OCI-LY3 (cell line): ENCODE measurements at regions not wholly inside any gene's neighbourhood (a gene's known extent, or its start where the extent isn't known, plus 50 kb on each side); places are given as distances from the start of the nearest gene placed in this dataset.

ENCODE experiments used
- H2AFZ ChIP-seq: fragments of 200-600, 300-600 bp; shearing (Covaris generic); 2 replicates; pipeline ENCODE4 v1.6.0; 2014; ENCODE audit warnings: antibody characterized with exemption, low read depth, low read length
- H3K27ac ChIP-seq: fragments of 200-600, 300-600 bp; sonication (generic); 2 replicates; pipeline ENCODE4 v1.5.1; 2014; ENCODE audit warnings: mild to moderate bottlenecking, low read length, moderate library complexity, mixed read lengths
- H3K27me3 ChIP-seq: fragments of 200-600, 300-600 bp; sonication (generic); 2 replicates; pipeline ENCODE4 v1.6.1; 2014; ENCODE audit warnings: low read depth, low read length, mixed read lengths
- H3K36me3 ChIP-seq: fragments of 200-600, 300-600 bp; sonication (generic); replicated peaks from 2 replicates; pipeline ENCODE3; 2014; ENCODE audit warnings: low read depth, low read length, mixed read lengths
- H3K4me1 ChIP-seq: fragments of 300-600, 200-600 bp; sonication (generic); 2 replicates; pipeline ENCODE4 v1.6.1; 2014; ENCODE audit warnings: low read length, mixed read lengths
- H3K4me2 ChIP-seq: fragments of 200-600, 300-600 bp; sonication (generic); 2 replicates; pipeline ENCODE4 v1.6.1; 2014; ENCODE audit warnings: low read length, mixed read lengths
- H3K4me3 ChIP-seq: fragments of 300-600, 200-600 bp; sonication (generic); 2 replicates; pipeline ENCODE4 v1.5.1; 2014; ENCODE audit warnings: antibody characterized with exemption, mild to moderate bottlenecking, low read length, moderate library complexity
- H3K79me2 ChIP-seq: fragments of 300-600, 200-600 bp; shearing (Covaris generic); 2 replicates; pipeline ENCODE4 v1.6.1; 2014; ENCODE audit warnings: mild to moderate bottlenecking, low read length, mixed read lengths
- H3K9ac ChIP-seq: fragments of 300-600, 200-600 bp; shearing (Covaris generic); 2 replicates; pipeline ENCODE4 v1.6.0; 2014; ENCODE audit warnings: mild to moderate bottlenecking, low read length, moderate library complexity
- H3K9me3 ChIP-seq: fragments of 200-600, 300-600 bp; shearing (Covaris generic); 2 replicates; pipeline ENCODE4 v1.6.1; 2014; ENCODE audit warnings: low read length, mixed read lengths; ENCODE audit not compliant: insufficient read depth
- H4K20me1 ChIP-seq: fragments of 200-600, 300-600 bp; sonication (generic); 2 replicates; pipeline ENCODE4 v1.6.1; 2016; ENCODE audit warnings: low read length, mixed read lengths; ENCODE audit not compliant: insufficient read depth
- CTCF ChIP-seq: fragments of 200-600, 300-600 bp; sonication (generic); IDR thresholded peaks from 2 replicates; pipeline ENCODE4 v1.5.1; 2014; ENCODE audit warnings: antibody characterized with exemption, low read length, low read depth
- EZH2phosphoT487 ChIP-seq: fragments of 200-600 bp; shearing (Covaris generic); IDR thresholded peaks from 2 replicates; pipeline ENCODE4 v1.6.1; 2018; ENCODE audit warnings: antibody characterized with exemption, mixed run types, low read depth

GRCh38 chr10:112024079-112024478 is 159.5 kb downstream of the GPAM start:
- no peak overlapping the region for H2AFZ ChIP-seq
- no peaks in the 10 kb centered on the region for H3K27me3 ChIP-seq
- no peak overlapping the region for H3K9ac ChIP-seq
- H3K27ac ChIP-seq: no peak overlapping the region
- no peak overlapping the region for H3K4me2 ChIP-seq
- TF ChIP-seq CTCF: no peak
- no peak for TF ChIP-seq EZH2phosphoT487
- no peak overlapping the region for H3K4me3 ChIP-seq
- no peaks in the 10 kb centered on the region for H4K20me1 ChIP-seq
- no peaks in the 10 kb centered on the region for H3K9me3 ChIP-seq
- H3K4me1 ChIP-seq: no peaks in the 10 kb centered on the region
- H3K79me2 ChIP-seq: no peaks in the 10 kb centered on the region
- no peaks in the 10 kb centered on the region for H3K36me3 ChIP-seq

- H4K20me1 ChIP-seq: no peaks in the 10 kb centered on the region
- no peak overlapping the region for H3K4me2 ChIP-seq
- no peak overlapping the region for H3K27ac ChIP-seq
- H3K9ac ChIP-seq: no peak overlapping the region
- H2AFZ ChIP-seq: no peak overlapping the region
- no peaks in the 10 kb centered on the region for H3K27me3 ChIP-seq
- no peaks in the 10 kb centered on the region for H3K9me3 ChIP-seq
- no peaks in the 10 kb centered on the region for H3K36me3 ChIP-seq
- no peaks in the 10 kb centered on the region for H3K4me1 ChIP-seq
- no peaks in the 10 kb centered on the region for H3K79me2 ChIP-seq
- H3K4me3 ChIP-seq: no peak overlapping the region
- no peak for TF ChIP-seq CTCF
- no peak for TF ChIP-seq EZH2phosphoT487
Measured at GRCh38 chr10:112025228-112025627, 158.3 kb downstream of the GPAM start.

- H3K4me3 ChIP-seq: no peak overlapping the region
- no peaks in the 10 kb centered on the region for H3K9me3 ChIP-seq
- TF ChIP-seq CTCF: 0 out of 2 replicates have a peak, but pooled peaks have one; percentile 6
- TF ChIP-seq EZH2phosphoT487: no peak
- no peaks in the 10 kb centered on the region for H3K79me2 ChIP-seq
- H3K9ac ChIP-seq: no peak overlapping the region
- no peaks in the 10 kb centered on the region for H3K4me1 ChIP-seq
- H3K27me3 ChIP-seq: no peaks in the 10 kb centered on the region
- no peak overlapping the region for H2AFZ ChIP-seq
- no peak overlapping the region for H3K27ac ChIP-seq
- no peak overlapping the region for H3K4me2 ChIP-seq
- H3K36me3 ChIP-seq: no peaks in the 10 kb centered on the region
- H4K20me1 ChIP-seq: no peaks in the 10 kb centered on the region
Measured at GRCh38 chr10:112026438-112026837, 157.1 kb downstream of the GPAM start.

GRCh38 chr10:112027731-112028280 is 155.8 kb downstream of the GPAM start:
- Histone ChIP-seq H3K4me1 (no peaks in the 10 kb centered on the region), H3K9ac (no peak overlapping the region)
- no peak for TF ChIP-seq EZH2phosphoT487

GRCh38 chr10:112030431-112030830 is 153.1 kb downstream of the GPAM start:
- Histone ChIP-seq H3K36me3 (no peaks in the 10 kb centered on the region), H4K20me1 (no peaks in the 10 kb centered on the region), H2AFZ (no peak overlapping the region), H3K9me3 (no peaks in the 10 kb centered on the region), H3K4me1 (no peaks in the 10 kb centered on the region), H3K79me2 (no peaks in the 10 kb centered on the region), H3K4me3 (no peak overlapping the region), H3K9ac (no peak overlapping the region), H3K27ac (no peak overlapping the region), H3K27me3 (no peaks in the 10 kb centered on the region), H3K4me2 (no peak overlapping the region)
- TF ChIP-seq CTCF (no peak), EZH2phosphoT487 (no peak)

More at GRCh38 chr10:112027731-112028280, 155.8 kb downstream of the GPAM start:
- Histone ChIP-seq H3K36me3 (no peaks in the 10 kb centered on the region), H3K79me2 (no peaks in the 10 kb centered on the region), H3K4me3 (no peak overlapping the region), H3K27me3 (no peaks in the 10 kb centered on the region), H4K20me1 (no peaks in the 10 kb centered on the region), H3K9me3 (no peaks in the 10 kb centered on the region), H2AFZ (no peak overlapping the region), H3K4me2 (no peak overlapping the region), H3K27ac (no peak overlapping the region)
